NCI-H2227 treated with DMSO at 0.1 percent for 48 hours (cell line): ENCODE measurements at regions not wholly inside any gene's neighbourhood (a gene's known extent, or its start where the extent isn't known, plus 50 kb on each side); places are given as distances from the start of the nearest gene placed in this dataset.
"Not testable (repeated sequence)": the region's sequence is repeated elsewhere in the genome, so short reads cannot be mapped to it uniquely, and the experiment has no call there.

Experiments
- DNase-seq: peaks from one replicate; lab custom pipeline; 2025; lab: John Stamatoyannopoulos, UW

DNA sequence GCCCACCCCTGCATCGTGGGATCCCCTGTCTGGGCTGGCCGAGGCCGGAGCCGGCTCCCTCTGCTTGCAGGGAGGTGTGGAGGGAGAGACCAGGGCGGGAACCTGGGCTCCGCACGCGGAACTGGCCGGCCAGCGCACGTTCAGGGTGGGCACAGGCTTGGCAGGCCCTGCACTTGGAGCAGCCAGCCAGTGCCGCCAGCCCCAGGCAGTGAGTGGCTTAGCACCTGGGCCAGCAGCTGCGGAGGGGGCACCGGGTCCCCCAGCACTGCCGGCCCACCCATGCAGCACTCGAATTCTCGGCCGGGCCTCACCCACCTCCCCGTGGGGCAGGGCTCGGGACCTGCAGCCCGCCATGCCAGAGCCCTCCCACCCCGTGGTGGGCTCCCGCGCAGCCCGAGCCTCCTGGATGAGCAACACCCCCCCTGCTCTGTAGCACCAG lies 422.6 kb downstream of the AMY1C start:
- DNase-seq, result no peak

DNA sequence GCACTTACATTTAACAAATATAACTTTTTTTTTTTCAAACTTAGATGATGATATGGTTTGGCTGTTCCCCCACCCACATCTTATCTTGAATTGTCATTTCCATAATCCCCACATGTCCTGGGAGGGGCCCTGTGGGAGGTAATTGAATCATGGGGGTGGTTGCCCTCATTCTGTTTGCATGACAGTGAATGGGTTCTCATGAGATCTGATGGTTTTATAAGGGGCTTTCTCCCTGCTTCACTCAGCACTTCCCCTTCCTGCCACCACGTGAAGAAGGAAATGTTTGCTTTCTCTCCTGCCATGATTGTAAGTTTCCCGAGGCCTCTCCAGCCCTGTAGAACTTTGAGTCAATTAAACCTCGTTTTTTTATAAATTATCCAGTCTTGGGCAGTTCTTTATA lies 432.6 kb downstream of the AMY1C start:
- DNase-seq, result no peak

DNA sequence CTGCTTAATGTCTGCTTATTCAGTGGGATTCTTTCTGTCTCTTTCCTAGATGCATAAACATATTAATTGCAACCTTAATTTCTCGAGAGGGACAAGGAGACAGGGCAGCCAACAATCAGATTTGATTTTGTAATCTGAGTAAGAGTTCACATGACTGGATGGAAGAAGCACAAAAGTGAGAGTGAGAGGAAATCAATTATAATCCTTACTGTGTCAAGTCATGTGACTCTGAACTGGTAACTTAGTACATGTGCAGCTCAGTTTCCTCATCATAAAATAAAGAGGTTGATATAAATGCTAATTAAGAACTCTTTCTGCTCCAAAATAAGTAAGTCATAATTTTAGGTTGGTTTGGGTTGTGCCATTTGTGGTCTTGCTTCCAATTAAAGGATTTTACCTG lies 439.5 kb downstream of the AMY1C start:
- no peak for DNase-seq

DNA sequence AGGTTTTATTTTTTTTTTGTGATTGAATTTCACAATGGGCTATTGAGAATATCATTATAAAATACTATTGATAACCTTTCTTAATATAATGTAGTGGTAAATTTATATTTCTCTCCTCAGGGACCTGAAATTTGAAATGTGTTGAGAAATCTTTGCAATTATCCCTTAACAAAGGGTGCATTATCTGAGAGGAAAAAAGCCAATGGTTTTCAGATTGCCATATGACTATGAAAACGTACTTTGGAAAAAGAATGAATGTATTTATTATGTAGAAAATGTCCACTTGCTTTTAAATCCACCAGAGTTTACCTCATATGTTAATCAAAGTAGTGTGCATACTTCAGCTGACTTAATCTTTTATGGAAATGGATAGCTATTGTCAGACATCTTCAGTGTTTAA lies 441.1 kb downstream of the AMY1C start:
- no peak for DNase-seq

DNA sequence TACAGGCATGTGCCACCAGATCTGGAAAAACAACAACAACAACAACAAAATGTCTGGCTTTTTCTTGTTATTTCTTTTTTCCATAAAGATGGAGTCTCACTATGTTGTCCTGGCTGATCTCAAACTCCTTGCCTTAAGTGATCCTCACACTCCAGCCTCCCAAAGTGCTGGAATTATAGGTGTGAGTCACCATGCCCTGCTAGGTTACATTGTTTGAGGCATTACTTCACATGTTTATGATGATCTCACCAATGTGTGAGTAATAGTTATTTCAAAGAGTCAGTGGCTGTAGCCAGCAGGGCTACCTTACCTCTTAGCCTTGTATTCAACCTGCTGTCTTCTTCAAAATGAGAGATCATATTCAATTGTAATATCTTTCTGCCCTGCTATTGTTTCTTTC lies 445.7 kb downstream of the AMY1C start:
- DNase-seq, result no peak

DNA sequence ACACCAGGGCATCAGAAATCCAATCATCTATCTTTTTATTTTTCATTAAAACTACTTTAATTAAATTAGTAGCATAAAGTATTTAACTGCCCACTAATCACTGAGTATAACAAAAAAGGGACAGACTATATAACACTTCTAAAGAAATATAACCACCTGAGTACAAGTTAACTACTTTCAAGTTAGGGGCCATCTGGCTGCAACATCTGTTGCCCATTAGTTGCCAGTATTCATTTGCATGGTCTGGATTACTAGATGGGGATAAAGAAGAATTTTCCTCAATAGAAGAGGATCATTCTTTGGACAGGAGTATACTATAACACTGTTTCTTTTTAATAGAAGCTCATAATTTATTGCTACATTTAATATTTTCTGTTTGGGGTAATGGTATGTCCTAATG lies 446.4 kb downstream of the AMY1C start:
- DNase-seq, result no peak

DNA sequence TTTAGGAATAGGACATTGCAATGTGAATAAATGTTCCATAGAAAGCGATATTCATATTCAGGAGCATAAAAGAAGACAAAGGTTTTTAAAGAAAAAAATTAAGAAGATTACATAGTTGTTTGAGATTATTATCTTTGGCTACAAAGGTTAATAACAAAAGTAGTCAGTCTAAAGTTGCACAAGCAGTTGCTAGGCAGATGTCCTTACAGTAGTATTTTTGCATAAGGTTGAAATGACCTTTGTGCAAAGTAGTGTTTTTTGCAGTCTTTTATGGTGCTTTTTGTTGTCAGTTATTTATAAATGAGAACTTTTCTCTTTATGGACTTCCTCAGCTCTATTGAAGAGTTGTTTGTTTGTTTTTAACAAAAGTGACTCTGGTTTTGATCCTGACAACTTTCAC lies 447.8 kb downstream of the AMY1C start:
- DNase-seq, result no peak

DNA sequence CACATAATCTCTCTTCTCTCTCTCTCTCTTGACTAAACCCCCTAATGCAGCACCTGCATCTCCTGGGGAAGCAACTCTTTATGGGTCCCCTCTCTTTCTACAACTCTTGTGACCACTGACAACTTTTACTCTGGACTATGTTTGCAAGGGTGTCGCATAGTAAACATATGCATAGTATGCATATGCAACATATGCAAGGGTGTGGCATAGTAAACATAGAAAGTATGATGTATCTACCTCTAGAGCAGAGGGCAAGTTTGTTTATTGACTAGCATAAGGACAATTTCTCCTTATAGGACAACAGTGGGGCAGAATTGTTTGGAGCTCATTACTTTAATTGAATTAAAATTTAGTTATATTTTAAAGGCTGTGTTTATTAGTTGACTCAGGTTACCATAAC lies 462.5 kb downstream of the AMY1C start:
- no peak for DNase-seq

DNA sequence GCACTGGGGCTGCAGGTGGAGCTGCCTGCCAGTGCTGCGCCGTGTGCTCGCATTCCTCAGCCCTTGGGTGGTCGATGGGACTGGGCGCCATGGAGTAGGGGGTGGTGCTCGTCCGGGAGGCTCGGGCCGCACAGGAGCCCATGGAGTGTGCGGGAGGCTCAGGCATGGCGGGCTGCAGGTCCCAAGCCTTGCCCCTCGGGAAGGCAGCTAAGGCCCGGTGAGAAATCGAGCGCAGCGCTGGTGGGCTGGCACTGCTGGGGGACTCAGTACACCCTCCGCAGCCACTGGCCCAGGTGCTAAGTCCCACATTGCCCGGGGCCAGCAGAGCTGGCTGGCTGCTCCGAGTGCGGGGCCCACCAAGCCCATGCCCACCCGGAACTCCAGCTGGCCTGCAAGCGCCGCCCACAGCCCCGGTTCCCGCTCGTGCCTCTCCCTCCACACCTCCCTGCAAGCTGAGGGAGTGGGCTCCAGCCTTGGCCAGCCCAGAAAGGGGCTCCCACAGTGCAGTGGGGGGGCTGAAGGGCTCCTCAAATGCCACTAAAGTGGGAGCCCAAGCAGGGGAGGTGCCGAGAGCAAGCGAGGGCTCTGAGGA lies 467.8 kb downstream of the AMY1C start:
- not testable (repeated sequence) for DNase-seq

DNA sequence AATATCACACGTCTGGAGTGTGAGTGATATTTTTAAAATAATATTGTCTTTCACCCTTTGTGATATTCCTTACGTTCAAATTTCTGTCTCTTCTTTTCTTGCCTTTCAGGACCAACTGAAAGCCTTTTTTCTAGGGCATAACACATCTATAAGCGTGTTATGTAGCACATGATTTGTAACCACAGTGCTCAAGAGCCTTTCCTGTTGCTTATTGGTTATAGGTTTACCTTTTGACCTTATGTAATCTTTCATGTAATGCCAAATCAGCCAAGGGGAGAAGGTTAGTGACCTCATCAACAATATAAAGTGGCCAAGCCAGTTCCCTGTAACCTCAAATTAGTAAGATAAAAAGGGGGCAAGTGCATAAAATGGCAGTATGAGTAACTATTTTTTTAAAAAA lies 480.2 kb downstream of the AMY1C start:
- no peak for DNase-seq

DNA sequence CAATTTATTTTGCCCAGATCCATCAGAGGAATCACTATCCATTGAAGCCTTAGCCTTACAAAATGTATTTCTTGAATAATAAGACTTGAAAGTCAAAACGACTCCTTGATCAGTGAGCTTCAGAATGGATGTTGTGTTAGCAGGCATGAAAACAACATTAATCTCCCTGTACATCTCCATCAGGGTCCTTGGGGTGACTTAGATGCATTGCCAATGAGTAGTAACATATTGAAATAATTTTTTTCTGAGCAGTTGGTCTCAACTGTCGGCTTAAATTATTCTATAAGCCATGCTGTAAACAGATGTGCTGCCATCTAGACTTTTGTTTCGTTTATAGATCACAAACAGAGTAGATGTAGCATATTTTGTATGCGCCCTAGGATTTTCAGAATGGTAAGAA lies 482.0 kb downstream of the AMY1C start:
- no peak for DNase-seq

DNA sequence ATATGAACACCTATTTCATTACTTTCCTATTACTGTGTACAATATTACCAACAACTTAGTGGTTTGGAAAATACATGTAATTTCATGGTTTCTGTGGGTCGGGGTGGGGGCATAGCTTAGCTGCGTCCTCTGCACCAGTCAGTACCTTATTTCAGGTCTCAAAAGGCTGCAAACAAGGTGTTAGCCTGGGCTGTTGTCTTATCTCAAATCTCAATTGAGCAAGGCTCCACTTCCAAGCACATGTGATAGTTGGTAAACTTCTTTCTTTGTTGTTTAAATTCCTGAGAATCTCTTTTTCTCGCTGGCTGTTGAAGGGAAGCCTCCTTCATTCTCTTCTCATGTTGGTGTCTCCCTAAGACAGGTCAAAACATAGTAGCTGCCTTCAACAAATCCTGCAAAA lies 485.4 kb downstream of the AMY1C start:
- no peak for DNase-seq

DNA sequence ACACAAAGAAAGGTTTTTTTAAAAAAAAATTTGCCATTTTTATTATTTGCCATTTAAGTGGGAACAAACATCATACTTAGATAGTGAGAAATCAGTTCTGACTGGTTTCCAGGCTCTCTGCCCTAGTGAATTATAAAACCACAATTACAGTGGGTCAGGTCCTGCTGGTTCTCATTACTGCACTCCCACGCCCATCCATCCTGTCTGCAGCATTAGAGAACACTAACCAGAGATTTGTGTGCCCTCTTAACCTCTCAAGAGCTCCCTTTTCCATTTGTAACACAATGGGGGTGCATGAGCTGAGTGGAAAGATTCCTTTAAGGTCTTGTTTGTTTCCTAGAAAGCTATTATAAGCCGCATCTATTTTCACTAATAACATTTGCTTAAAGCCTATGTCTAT lies 489.3 kb downstream of the AMY1C start:
- no peak for DNase-seq

DNA sequence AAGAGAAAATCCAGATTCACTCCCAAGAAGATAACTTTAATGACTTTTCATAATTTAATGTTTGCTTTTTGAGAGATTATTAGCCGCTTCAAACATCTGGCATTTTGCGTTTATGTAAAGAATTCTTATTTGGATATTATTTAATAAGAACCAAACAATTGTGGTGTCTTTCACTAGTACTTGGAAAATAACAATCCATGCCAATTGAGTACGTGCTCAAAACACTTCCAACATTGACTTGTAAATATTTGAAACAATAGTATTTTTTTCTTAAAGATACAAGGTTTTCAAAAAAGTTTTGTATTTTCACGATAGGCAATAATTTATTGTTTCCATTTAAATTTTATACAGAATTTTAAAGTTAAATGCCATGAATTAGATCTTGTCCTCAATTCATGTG lies 498.7 kb downstream of the AMY1C start:
- no peak for DNase-seq

DNA sequence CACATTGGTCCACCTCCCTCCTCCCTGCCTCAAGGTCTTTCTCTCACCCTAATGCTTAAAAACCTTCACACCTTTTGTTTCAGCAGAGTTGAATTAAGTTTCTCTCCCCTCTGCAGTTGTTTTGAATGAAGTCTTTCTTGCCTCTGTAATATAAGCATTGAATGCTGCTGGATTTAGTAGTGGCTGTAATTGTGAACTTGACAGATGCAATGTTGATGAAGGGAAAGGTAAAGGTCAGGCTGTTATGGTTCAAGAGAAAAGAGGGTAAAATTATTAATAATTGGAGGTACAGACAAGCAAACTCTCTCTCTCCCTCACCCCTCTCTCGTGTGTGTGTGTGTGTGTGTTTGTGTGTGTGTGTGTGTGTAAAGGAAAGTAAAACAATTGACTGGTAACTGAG lies 509.8 kb downstream of the AMY1C start:
- DNase-seq, result no peak

DNA sequence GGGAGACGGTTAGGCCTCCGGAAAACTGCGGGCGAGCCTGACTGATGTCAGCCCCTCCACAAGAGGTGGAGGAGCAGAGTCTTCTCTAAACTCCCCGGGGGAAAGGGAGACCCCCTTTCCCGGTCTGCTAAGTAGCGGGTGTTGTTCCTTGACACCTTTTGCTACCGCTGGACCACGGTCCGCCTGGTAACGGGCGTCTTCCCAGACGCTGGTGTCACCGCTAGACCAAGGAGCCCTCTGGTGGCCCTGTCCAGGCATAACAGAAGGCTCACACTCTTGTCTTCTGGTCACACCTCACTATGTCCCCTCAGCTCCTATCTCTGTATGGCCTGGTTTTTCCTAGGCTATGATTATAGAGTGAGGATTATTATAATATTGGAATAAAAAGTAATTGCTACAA lies 513.4 kb downstream of the AMY1C start:
- not testable (repeated sequence) for DNase-seq

DNA sequence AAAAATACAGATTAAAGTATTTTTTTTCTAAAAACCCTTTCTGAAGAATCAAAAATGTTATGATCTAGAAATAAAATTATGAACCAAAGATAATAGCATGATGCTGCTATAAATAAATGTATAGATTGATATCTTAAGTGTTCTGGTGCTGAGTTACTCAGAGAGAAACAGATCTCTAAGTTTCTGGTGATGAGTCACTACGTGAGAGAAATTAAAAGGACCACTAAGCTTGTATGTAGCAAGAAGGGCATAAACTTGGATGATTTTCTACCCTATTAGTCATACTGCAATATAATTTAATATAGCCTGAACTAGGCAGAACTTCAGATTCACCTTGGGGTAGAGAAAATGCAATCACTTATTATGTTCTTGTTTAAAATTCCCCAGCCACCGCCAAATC lies 514.8 kb downstream of the AMY1C start:
- no peak for DNase-seq

DNA sequence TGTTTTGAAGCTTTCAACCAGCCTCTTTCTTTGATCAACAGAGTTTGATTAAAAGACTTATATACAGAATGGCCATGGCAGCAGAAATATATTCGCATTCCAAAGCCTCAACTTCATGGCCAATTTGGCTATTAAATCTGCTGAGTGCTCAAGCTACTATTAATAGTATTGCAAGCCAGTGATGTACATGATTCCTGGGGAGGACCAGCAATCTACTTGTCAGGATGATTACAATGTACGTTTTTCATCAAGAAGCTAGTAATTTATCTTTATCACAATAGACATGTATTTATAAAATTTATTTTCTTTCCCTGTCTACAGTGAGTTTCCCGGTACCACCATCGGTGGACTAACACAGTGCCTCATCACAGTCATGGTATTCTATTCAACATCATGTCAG lies 515.5 kb downstream of the AMY1C start:
- DNase-seq, result no peak

DNA sequence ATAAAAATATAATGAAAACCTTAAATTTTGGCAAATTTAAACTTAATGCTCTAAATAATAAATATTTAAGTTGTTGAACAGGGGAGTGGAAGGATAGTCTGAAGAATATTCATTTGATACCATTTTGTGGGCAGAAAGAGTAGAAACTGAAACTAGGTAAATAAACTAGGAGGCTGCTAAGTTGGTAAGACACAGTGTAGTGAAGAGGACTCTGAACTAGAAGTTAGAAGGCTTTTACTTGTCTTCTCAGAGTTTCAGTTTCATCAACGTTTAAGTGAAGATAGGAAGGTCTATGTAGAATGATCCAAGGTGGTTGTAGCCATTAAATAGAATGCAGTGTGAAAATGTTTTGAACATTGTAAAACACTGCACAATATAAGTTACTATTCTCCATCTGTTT lies 516.9 kb downstream of the AMY1C start:
- DNase-seq, result no peak

DNA sequence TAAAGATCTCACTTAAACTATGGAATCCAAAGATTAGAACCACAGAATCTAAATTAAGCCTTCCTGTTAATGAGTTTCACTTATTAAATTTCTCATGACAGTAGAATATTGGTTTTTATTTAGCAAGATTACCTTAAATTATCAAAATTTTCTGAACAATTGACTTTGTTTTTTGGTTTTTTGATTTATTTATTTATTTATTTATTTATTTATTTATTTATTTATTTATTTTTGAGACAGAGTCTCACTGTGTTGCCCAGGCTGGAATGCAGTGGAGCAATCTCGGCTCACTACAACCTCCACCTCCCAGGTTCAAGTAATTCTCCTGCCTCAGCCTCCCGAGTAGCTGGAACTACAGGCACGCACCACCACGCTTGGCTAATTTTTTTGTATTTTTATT lies 538.6 kb downstream of the AMY1C start:
- DNase-seq, result not testable (repeated sequence)

DNA sequence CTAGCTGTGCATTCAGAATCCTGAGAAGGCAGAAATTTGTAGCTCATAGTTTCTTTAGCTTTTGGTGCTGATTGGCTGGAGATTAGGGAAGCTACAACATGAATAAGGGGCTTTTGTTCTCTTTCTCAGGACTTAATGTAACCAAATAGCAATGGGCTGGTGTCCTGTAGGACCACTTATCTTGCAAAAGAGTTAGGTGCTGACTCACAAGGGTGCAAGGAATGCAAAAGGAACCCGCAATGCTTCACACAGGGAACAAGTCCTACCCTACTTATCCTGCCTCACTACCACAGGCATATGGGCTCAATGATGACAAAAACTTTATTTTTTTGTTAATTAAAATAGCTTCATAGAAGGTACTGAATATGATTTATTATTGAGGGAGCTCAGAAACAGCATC lies 541.5 kb downstream of the AMY1C start:
- no peak for DNase-seq

DNA sequence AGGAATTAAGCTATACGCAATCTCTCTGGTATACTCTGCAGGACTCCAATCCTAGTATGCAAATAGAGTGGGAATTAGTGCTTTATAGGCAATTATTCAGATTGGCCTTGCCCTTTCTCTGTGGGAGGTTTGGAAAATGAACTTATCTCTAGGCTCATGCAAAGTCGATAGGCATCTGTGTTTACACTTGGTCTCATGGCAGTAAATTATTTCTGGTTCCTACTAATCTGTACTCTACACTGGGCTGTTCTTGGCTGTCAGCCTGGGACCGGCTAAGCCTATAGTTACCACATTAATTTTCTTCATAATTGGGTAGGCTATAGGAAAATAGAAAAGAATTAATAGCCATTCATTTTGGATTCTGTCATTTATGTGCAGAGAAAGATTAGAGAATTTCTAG lies 544.6 kb downstream of the AMY1C start:
- no peak for DNase-seq

DNA sequence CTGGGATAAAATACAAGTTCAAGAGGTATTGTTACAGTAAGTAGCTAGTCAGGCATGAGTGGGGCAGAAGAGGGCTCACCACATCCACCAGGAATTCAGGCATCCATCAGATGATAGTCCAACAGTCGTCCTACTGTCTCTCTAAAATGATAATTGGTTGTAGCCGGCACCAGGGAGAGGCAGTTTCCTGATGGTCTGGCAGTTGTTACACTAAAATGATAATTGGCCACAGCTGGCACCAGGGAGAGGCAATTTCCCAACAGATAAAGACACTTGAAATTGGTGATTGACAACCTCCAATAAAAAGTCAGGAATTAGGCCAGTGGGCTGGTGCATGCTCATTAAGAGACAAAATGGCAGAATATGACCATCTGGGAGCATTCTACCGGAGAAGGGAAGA lies 545.8 kb downstream of the AMY1C start:
- DNase-seq, result no peak

DNA sequence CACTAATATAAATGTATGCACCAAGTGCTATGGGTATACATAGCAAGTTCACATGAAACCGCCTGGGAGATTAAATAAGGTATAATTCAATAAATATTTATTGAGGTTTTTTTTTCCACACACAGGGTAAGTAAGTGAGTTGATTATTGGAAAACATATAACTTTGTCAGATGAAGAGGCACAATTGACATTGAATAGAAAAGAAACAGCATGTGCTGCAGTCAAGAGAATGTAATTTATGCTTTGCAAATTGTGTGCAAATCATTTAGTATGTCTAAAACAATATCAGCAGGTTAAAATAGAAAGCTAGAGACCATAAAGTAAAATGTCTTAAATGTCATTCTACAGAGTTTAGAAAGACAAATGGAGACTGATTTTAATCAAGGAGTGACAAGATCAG lies 560.0 kb downstream of the AMY1C start:
- DNase-seq, result no peak

DNA sequence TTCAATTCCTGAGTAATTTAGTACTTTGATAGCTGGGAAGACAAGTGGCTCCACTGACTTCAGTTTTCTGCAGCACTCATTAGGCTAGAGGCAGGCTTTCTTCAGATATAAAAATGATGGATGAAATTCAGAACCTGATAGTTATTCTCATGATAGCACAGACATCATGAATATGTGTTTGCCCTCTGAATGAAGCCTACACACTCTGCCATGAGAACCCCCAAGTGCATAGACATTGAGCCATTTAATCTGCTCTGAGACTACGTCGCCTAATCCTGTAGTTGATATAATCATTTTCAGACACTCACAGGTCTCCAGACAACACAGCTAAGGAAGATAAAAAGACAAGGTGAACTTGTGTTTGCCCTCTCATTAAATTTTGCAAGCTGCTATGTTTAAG lies 566.1 kb downstream of the AMY1C start:
- no peak for DNase-seq
